ENCODE measurements at regions not wholly inside any gene's neighbourhood (a gene's known extent, or its start where the extent isn't known, plus 50 kb on each side); places are given as distances from the start of the nearest gene placed in this dataset.

DNA sequence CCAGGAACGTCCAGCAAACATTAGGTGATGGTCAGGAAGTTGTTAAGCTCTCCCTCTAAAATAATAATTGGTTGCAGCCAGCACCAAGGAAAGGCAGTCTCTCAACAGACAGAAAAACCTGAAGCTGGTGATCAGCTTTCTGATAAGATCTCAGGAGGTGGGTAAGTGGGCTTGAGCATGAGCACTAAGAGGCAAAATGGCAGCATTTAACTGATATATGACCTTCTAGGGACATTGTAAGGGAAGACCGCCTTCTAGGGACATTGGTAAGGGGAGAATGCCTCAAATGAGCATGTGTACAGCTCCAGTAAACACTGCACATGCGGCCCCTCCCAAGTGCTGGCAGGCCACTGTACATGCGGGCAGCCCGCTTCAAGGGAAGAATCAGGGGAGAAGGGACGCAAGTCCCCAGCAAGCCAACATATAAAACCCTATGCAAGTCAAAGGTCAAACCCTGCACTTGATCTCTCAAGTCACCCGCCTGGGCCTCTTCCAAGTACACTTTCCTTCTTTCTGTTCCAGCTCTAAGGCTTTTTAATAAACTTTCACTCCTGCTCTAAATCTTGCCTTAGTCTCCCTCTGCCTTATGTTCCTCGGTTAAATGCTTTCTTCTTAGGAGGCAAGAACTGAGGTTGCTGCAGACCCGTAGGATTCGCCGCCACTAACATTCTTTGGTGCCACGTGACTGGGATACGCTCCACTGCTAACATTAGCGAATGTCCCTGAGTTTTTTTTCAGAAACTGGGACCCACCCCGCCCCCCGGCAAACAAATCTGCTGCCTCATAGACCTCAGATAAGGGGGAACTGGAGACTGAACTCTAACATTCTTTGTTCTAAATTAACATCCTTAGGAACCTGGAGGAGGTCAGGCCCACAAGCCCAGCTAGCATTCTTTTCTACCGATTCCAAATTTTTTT is 463.8 kb downstream of the LPIN1 start:
- no peaks in the 10 kb centered on the region for H3K9me3 ChIP-seq (ENCODE audit: insufficient read depth, low read length, severe bottlenecking)
- no peaks in the 10 kb centered on the region for H3K4me1 ChIP-seq (ENCODE audit: insufficient read depth, low read length)
- no peaks in the 10 kb centered on the region for H3K79me2 ChIP-seq (ENCODE audit: insufficient read depth, low read length)
- no peak overlapping the region for H3K4me2 ChIP-seq (ENCODE audit: insufficient read depth, low read length)
- TF ChIP-seq EZH2 (IDR thresholded peaks at IDR 0.05; ENCODE audit: borderline replicate concordance, low read depth, low read length, severe bottlenecking): no peak
- TF ChIP-seq, protein P1, sequence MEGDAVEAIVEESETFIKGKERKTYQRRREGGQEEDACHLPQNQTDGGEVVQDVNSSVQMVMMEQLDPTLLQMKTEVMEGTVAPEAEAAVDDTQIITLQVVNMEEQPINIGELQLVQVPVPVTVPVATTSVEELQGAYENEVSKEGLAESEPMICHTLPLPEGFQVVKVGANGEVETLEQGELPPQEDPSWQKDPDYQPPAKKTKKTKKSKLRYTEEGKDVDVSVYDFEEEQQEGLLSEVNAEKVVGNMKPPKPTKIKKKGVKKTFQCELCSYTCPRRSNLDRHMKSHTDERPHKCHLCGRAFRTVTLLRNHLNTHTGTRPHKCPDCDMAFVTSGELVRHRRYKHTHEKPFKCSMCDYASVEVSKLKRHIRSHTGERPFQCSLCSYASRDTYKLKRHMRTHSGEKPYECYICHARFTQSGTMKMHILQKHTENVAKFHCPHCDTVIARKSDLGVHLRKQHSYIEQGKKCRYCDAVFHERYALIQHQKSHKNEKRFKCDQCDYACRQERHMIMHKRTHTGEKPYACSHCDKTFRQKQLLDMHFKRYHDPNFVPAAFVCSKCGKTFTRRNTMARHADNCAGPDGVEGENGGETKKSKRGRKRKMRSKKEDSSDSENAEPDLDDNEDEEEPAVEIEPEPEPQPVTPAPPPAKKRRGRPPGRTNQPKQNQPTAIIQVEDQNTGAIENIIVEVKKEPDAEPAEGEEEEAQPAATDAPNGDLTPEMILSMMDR (IDR thresholded peaks at IDR 0.05; ENCODE audit: borderline replicate concordance, extremely low read depth, low read length, poor library complexity, severe bottlenecking): no peak
- no peak for ATAC-seq (ENCODE audit: insufficient read depth, low read depth)
- H3K36me3 ChIP-seq (ENCODE audit: insufficient read depth, low read length): no peaks in the 10 kb centered on the region
- DNase-seq: no peak
- H3K27me3 ChIP-seq (ENCODE audit: insufficient read depth, low read length, poor library complexity): no peaks in the 10 kb centered on the region
- no peak overlapping the region for H2AFZ ChIP-seq (ENCODE audit: low read depth, low read length)
- no peak overlapping the region for H3K27ac ChIP-seq (ENCODE audit: low read length)
- H4K20me1 ChIP-seq (ENCODE audit: insufficient read depth, low read length): no peaks in the 10 kb centered on the region
- H3K9ac ChIP-seq (ENCODE audit: low read depth, low read length): no peak overlapping the region
- no peak overlapping the region for H3K4me3 ChIP-seq (ENCODE audit: low read depth in 1 of 2, low read length in 2 of 2)

DNA sequence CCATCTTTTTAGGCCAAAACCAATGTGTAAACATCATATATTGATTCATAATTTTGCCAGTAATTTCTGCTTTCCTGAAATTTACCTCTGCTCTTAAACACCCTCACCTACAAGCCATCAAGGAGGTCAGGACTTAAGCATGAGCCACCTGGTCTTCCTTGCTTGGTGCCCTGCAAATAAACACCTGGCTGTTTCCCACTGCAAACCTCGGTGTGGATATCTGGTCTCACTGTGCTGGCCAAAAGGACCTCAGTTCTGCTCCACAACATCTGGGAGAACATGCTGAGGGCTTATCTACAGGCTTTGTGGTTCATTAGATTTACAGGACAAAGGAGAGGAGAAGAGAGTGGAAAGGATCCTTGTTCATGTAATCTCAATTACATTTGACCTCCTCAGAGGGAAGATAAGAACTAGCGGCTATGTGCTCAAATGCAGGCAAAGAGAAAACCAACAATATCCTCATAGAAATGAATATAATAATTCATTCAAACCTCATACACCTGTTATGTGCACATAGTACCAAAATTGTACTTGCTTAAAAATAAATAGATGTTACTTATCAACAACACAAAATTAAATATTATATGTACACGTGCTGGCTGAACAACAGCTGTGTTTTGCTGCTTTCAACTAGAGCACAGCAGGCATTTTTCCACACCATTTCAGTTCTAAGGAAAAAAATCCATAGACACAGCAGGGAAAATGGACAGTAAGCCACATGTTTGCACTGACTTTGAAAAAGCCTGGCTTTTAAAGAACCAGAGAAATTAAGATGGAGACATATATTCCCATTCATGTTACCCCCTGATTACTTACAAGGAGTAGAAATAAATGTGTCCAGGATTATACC is 465.1 kb downstream of the LPIN1 start:
- no peaks in the 10 kb centered on the region for H3K27me3 ChIP-seq (ENCODE audit: insufficient read depth, low read length, poor library complexity)
- H3K4me1 ChIP-seq (ENCODE audit: insufficient read depth, low read length): no peaks in the 10 kb centered on the region
- no peak for TF ChIP-seq EZH2 (IDR thresholded peaks at IDR 0.05; ENCODE audit: borderline replicate concordance, low read depth, low read length, severe bottlenecking)
- TF ChIP-seq, protein P1 (IDR thresholded peaks at IDR 0.05; ENCODE audit: borderline replicate concordance, extremely low read depth, low read length, poor library complexity, severe bottlenecking): no peak
- no peaks in the 10 kb centered on the region for H3K9me3 ChIP-seq (ENCODE audit: insufficient read depth, low read length, severe bottlenecking)
- H3K36me3 ChIP-seq (ENCODE audit: insufficient read depth, low read length): no peaks in the 10 kb centered on the region
- DNase-seq (no peak), ATAC-seq (ENCODE audit: insufficient read depth, low read depth) (no peak)
- H3K27ac ChIP-seq (ENCODE audit: low read length): no peak overlapping the region
- no peaks in the 10 kb centered on the region for H4K20me1 ChIP-seq (ENCODE audit: insufficient read depth, low read length)
- H3K79me2 ChIP-seq (ENCODE audit: insufficient read depth, low read length): no peaks in the 10 kb centered on the region
- H2AFZ ChIP-seq (ENCODE audit: low read depth, low read length): no peak overlapping the region
- no peak overlapping the region for H3K4me2 ChIP-seq (ENCODE audit: insufficient read depth, low read length)
- H3K9ac ChIP-seq (ENCODE audit: low read depth, low read length): no peak overlapping the region
- no peak overlapping the region for H3K4me3 ChIP-seq (ENCODE audit: low read depth in 1 of 2, low read length in 2 of 2)

DNA sequence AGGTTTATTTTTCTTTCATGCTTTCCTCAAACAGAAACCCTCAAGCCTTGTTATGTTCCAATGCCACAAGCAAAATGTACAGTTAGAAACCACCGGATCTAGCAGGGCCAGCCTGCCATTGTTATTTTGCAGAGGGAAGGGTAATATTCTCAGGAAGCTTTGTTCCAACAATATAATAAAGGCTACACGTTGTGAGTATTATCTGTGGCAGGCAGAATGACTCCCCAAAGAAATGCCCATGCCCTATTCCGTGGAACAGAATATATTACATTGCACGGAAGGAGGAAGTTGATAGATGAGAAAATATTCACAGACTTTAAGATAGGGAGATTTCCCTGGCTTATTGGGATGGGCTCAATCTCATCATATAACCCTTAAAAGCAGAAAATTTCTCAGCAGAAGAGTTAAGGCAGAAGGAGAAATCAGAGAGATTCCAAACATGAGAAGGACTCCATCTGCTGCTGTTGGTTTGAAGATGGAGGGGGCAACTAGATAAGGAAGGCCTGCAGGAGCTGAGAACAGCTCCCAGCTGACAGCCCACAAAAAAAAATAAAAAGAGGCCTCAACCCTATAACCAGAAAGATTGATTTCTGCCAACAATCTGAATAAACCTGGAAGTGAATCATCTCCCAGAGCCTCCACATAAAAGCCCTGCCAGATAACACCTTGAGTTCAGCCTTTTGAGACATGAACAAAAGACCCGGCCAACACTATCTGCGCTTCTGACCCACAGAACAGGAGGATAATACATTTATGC is 466.6 kb downstream of the LPIN1 start:
- no peak overlapping the region for H3K4me2 ChIP-seq (ENCODE audit: insufficient read depth, low read length)
- no peaks in the 10 kb centered on the region for H3K27me3 ChIP-seq (ENCODE audit: insufficient read depth, low read length, poor library complexity)
- TF ChIP-seq, protein P1 (IDR thresholded peaks at IDR 0.05; ENCODE audit: borderline replicate concordance, extremely low read depth, low read length, poor library complexity, severe bottlenecking): no peak
- no peak for TF ChIP-seq EZH2 (IDR thresholded peaks at IDR 0.05; ENCODE audit: borderline replicate concordance, low read depth, low read length, severe bottlenecking)
- H4K20me1 ChIP-seq (ENCODE audit: insufficient read depth, low read length): no peaks in the 10 kb centered on the region
- no peak overlapping the region for H3K9ac ChIP-seq (ENCODE audit: low read depth, low read length)
- H3K79me2 ChIP-seq (ENCODE audit: insufficient read depth, low read length): no peaks in the 10 kb centered on the region
- no peak overlapping the region for H3K4me3 ChIP-seq (ENCODE audit: low read depth in 1 of 2, low read length in 2 of 2)
- H2AFZ ChIP-seq (ENCODE audit: low read depth, low read length): no peak overlapping the region
- H3K4me1 ChIP-seq (ENCODE audit: insufficient read depth, low read length): no peaks in the 10 kb centered on the region
- DNase-seq (no peak), ATAC-seq (ENCODE audit: insufficient read depth, low read depth) (peak; percentile 45; the same call in 2 of the 3 replicates)
- no peaks in the 10 kb centered on the region for H3K9me3 ChIP-seq (ENCODE audit: insufficient read depth, low read length, severe bottlenecking)
- no peak overlapping the region for H3K27ac ChIP-seq (ENCODE audit: low read length)
- H3K36me3 ChIP-seq (ENCODE audit: insufficient read depth, low read length): no peaks in the 10 kb centered on the region
